Hindlimb muscle (tissue), 1 donor: ENCODE measurements at regions not wholly inside any gene's neighbourhood (a gene's known extent, or its start where the extent isn't known, plus 50 kb on each side); places are given as distances from the start of the nearest gene placed in this dataset.
"Not testable (repeated sequence)": the region's sequence is repeated elsewhere in the genome, so short reads cannot be mapped to it uniquely, and the experiment has no call there.

Experiments used
- DNase-seq: peaks from one replicate; pipeline ENCODE4 v3.0.0-alpha.2; 2013

DNA sequence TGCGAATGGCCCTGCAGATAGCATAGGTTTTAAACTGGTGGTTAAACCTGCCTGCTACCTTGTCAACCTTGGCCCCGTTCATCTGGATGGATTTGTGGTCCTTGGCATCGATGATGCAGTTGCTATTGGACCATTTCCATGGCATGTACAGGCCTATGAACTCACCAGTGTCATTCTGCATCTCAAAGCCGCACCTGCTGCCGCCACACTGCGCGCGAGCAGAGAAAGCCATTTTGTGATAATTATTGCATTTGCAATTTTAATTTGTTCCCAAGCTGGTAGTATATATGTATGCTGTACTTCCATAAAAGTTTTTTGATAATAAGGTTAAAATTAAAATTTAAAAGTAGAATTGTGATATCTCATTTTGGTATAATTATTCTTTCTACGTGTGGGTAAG is 94.8 kb upstream of the UXS1 start:
- no peak for DNase-seq

- no peak for DNase-seq
These were observed 91.2 kb upstream of the UXS1 start for GRCh38 chr2:106285237-106285829.

DNA sequence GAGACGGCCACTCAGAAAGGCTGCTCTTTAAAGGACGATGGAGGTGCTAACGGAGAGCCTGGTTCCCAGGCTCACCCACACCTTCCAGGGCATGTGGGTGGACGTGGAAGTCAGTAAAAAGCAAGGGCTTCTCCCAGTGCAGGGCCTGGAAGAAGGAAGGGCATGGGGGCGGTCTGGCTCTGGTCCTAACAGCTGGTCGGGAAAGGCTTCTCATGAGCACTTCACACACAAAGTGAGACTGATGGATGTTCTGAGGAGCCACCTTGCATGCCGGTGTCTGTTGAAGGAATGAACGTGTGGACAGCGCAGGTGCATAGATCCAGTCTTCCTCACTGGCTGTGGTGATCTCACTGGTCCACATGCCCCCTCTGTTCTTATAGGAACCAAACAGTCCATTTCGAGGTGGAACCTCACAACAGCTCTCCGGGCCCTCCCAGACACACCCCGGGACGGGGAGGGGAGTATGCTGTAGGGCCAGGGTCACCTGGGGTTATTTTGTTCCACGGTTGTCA is 90.6 kb upstream of the UXS1 start:
- no peak for DNase-seq

GRCh38 chr2:106284255-106284654 is 90.2 kb upstream of the UXS1 start:
- DNase-seq = no peak

DNA sequence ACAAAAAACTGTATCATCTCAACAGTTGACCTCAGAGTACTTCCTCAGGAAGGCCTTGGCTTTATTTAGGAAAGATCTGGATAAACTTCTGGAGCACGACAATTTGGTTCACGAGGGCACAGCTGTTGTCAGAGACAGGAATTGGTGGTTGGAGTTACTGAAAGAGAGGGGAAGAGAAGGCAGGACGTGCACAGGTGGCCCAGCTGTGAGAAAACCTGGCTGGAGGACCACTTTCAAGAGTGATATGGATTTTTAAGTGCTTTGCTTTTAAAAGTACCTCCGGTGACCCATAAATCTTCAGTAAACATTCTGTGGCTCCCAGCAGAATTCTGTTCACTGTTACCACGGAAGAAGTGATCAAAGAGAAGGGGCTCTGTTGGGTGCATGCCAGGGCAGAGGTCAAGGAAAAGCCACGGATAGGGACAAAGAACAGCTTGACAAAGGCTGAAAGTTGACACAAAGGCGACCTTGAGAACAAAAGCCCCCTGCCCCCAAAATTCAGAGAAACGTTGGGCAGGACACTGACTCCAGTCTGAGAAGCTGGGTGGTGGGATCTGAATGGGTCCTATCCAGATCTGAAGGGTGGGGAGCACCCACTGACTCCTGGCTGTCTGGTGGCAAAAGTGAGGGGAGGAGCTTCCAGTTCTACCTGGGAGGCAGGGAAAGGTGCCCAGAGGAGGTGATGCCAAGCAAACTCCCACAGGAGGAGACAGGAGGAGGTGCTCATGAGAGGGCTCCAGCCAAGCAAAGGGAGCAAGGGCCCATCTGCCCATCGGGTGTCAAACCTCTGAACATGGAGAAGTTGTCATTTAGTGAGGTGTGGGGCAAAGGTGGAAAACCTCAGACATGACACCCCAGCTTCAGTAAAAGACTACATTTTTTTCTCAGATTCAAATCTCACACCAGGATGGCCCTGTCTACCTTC is 89.4 kb upstream of the UXS1 start:
- DNase-seq = not testable (repeated sequence)

DNA sequence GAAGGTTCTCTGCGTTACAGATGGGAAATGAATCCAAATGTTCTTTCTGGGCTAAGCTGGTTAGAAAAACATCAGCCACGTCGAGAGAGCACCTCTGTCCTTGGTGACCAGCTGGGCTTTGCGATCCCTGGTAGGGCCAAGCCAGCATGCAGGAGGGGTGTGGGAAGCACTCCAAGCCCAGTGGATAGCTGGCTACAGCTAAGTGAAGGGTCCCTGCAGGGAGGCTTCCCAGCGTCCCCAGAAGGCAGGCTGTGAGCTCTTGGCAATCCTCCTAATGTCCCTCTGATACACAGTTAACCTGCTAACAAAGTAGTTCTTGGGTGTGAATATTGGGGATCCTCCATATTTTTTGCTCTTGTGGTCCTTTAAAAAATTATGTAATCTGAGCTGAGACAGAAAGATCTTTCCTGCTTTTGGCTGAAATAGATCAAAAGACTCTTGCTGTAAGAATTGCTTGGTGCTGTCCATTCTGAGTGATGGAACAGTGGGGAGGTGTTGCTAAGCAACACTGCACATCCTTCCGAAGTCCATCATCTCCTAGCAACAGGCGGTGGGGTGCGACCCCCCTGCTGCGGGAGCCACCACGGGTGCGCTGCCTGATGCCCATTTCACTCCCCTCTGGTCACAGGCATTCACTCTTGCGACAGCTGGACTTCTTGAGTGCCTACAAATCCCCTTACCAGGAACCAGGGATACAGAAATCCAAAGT is 88.5 kb upstream of the UXS1 start:
- no peak for DNase-seq

DNA sequence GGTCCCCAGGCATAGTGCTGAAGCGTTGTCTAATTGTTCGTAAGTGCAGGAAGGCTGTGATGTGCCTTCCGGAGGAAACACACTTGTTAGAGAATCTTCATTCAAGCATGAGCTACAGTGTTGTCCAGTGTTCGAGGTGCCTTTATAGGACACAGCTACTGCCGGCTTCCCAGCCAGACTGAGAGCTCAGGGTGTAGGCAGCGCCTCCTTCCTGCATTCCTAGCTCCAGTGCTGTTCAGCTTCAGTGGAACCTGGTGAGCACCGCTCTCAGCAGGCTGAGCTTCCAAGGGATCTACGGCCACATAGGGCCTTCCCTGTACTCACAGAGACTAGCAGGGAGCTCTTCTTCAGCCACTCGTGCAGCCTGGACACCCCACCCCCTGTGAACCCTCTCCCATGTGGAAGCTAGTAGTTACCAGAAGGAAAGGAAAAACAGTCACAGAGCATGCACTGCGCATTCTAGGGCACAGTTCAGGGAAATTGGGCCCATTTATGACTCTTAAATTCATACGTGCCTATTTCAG is 87.9 kb upstream of the UXS1 start:
- DNase-seq = not testable (repeated sequence)

GRCh38 chr2:106280722-106281446 is 86.8 kb upstream of the UXS1 start:
- DNase-seq = no peak

GRCh38 chr2:106280224-106280623 is 86.1 kb upstream of the UXS1 start:
- no peak for DNase-seq

GRCh38 chr2:106278112-106278876 is 84.2 kb upstream of the UXS1 start:
- DNase-seq = no peak

- no peak for DNase-seq
These were observed 83.3 kb upstream of the UXS1 start for GRCh38 chr2:106277426-106277825.

DNA sequence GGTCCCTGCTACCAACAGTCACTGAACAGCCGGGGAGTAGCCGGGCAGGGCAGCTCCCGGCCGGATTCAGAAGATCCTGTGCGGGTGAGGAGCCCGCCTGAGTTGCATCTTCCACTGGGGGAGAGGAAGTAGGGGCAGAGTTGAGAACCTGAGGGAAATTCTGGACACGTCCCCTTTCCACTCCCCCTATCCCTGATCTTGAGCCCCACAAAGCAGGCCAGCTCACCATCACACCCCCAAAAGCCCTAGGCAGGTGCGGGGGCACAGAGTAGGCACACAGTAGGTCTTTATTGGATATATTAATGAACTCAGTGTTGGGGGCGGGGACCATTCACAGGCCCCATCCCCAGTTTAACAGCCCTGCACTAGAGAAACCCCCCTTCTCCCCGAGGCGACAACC is 81.9 kb upstream of the UXS1 start:
- no peak for DNase-seq

- DNase-seq = peak; percentile 46
These were observed 80.6 kb upstream of the UXS1 start for GRCh38 chr2:106274668-106275067.

DNA sequence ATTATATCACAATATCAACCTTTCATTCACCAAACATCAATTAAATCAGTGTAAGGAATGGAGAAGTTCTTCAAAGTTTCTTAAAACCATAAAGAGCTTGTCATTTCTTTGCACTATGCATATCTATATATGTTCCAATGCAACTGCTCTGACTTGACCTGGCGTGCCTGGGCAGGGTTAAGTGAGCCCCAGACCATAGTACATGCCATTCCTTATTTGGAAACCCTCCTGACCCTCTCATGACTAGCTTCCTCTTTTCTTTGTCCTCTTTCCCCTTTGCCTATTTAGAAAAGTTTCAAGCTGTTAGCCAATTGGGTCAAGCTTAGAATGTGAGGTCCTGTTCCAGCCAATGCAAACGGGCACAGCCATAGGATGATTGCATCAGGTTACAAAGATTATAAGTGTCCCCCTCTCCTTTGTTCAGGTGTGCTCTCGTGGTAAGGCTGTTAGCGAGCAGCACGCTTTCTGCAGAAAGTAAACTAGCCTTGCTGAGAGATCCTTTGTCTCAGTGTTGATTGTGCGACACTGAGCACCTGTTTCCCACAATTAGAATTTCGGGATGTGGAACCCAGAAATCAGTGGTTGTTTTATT is 78.2 kb upstream of the UXS1 start:
- DNase-seq = no peak

DNA sequence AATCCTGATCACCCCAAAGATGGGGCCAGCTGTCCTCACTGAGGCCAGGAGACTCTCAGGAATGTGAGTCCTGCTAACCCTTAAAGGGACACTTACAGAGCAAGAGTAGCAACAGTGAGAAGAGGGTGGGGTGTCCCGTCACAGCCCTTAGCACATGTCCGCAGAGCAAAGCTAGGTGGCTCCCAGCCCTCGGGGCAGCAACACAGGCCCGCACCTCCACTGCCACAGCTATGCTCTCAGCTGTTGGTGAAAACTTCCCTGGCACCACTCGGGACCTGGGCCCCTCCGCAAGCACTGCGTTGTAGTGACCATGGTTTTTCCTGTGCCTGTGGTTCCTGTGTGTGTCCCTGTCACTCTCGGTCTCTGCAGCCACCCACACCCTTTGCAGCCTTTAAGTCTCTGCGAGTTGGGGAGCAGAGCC is 76.4 kb upstream of the UXS1 start:
- no peak for DNase-seq

DNA sequence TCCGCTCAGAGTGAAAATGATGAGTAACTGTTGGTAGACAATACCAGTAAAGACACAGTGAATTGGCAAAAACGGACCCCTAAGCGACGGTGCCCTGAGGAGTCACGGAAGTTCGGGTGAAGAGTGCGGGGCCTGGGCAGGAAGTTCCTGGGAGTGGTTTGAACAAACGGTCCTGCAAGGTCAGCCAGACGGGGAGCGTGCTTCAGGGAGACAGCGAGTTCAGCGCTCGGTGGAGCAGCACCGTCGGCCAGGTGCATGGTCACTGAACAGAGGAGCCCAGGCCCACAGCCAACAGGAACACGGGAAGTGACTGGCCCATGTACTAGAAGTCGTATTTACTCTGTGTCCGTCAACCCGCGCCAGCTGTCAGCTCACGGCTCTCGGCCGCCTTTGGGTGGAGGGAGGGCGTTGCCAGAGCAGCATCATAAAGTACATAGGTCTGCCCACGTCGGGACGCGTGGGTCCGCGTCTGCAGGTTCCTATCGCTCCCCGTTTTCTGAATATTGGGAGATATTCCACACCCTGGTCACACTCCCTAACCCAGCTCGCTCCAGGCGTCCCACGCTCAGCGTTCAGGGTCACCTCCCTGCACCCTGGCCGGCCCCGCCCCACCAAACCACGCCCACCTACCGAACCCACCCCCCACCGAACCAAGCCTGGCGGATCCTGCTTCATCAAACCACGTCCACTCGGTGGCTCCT is 75.6 kb upstream of the UXS1 start:
- DNase-seq = no peak

DNA sequence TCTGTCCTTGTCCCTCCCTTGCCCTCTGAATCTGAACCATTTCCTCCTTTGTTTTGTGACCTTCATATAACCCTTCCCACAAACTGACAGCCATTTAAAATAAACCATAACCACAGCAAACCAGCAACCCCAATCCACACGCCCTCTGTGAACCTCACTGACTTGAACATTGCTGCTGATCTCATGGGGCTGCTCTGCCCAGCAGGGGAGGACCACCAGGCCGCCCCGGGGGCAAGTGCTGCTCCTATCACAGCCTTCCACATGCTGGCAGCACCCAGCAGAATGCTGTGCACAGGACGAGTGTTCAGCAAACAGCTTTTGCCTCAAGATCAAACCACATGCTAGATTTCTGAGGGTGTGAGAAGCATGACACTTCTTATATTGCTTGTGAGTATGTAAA is 73.9 kb upstream of the UXS1 start:
- no peak for DNase-seq

GRCh38 chr2:106261871-106262321 is 67.8 kb upstream of the UXS1 start:
- no peak for DNase-seq

- not testable (repeated sequence) for DNase-seq
These were observed 64.8 kb upstream of the UXS1 start for GRCh38 chr2:106258859-106259258.

DNA sequence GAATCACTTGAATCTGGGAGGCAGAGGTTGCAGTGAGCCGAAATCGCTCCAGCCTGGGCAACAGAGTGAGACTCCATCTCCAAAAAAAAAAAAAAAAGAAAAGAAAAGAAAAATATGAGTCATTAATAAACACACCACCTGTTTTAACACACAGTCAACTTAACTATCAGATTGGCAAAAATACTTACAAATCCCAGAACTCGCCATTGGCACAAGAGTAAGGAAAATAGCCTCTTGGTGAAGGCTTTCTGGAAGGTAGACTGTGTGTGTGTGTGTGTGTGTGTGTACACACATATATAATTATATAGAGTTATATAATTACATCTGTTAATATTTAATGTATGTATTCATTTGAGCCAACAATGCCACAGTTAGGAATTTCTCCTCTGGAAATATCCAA is 63.7 kb upstream of the UXS1 start:
- DNase-seq = no peak
